Panc1 (cell line): ENCODE measurements at regions not wholly inside any gene's neighbourhood (a gene's known extent, or its start where the extent isn't known, plus 50 kb on each side); places are given as distances from the start of the nearest gene placed in this dataset.

Source experiments
- POLR2AphosphoS5 ChIP-seq: IDR thresholded peaks from 2 replicates; pipeline ENCODE4 v1.6.1; 2012; ENCODE audit warnings: mild to moderate bottlenecking, low read depth, low read length, moderate library complexity
- SIN3A ChIP-seq: IDR thresholded peaks from 2 replicates; pipeline ENCODE4 v1.6.1; 2012; ENCODE audit warnings: low read depth, mild to moderate bottlenecking, low read length, moderate library complexity, borderline replicate concordance; ENCODE audit not compliant: insufficient read depth
- TCF7L2 ChIP-seq: IDR thresholded peaks from 2 replicates; pipeline ENCODE4 v1.6.1; 2011; ENCODE audit warnings: mild to moderate bottlenecking, low read depth, low read length, inconsistent platforms
- TF ChIP-seq, protein P1 (sequence below): fragments of 450-650 bp; IDR thresholded peaks from 2 replicates; pipeline ENCODE4 v1.5.1; 2017; ENCODE audit warnings: mild to moderate bottlenecking
- TF ChIP-seq, protein P2 (sequence below), 2 experiments: IDR thresholded peaks; 2 replicates each; pipeline ENCODE4 v1.6.1; 2011 to 2012; ENCODE audit warnings: low read depth in 2 of 2, control low read depth in 1 of 2, low read length in 1 of 2, mild to moderate bottlenecking in 1 of 2, moderate library complexity in 1 of 2; ENCODE audit not compliant: insufficient read depth in 1 of 2

DNA sequence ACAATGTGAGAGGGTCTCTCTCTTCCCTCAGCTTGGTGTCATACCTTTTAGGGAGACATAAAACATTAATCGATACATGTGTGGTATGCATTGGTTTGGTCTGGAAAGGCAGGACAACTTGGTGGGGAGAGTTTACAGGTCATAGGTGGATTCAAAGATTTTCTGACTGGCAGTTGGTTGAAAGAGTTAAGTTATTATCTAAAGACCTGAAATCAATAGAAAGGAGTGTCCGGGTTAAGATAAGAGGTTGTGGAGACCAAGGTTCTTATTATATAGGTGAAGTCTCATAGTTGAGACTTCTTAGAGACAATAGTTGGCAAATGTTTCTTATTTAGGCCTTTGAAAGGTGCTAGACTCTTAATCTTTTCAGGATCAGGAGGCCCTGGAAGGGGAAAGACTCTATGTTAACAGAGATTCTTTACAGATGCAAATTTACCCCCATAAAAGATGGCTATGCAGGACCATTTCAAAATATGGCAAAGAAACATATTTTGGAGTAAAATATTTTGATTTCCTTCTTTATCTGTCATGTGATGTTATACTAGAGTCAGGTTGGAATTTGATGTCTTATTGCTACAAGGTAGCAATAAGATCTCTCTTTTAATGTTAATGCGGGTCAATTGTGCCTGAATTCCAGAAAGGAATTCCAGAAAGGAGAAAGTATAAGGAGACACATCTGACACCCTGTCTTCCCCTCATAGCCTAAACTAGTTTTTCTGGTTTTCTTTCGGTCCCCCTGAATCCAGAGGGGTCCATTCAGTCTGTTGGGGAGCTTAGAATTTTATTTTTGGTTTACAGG is 59.2 kb upstream of the RCBTB2 start:
- TF ChIP-seq POLR2AphosphoS5 (no peak), TCF7L2 (no peak), SIN3A (no peak)
- TF ChIP-seq, protein P1, sequence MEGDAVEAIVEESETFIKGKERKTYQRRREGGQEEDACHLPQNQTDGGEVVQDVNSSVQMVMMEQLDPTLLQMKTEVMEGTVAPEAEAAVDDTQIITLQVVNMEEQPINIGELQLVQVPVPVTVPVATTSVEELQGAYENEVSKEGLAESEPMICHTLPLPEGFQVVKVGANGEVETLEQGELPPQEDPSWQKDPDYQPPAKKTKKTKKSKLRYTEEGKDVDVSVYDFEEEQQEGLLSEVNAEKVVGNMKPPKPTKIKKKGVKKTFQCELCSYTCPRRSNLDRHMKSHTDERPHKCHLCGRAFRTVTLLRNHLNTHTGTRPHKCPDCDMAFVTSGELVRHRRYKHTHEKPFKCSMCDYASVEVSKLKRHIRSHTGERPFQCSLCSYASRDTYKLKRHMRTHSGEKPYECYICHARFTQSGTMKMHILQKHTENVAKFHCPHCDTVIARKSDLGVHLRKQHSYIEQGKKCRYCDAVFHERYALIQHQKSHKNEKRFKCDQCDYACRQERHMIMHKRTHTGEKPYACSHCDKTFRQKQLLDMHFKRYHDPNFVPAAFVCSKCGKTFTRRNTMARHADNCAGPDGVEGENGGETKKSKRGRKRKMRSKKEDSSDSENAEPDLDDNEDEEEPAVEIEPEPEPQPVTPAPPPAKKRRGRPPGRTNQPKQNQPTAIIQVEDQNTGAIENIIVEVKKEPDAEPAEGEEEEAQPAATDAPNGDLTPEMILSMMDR: no peak
- TF ChIP-seq, protein P2, sequence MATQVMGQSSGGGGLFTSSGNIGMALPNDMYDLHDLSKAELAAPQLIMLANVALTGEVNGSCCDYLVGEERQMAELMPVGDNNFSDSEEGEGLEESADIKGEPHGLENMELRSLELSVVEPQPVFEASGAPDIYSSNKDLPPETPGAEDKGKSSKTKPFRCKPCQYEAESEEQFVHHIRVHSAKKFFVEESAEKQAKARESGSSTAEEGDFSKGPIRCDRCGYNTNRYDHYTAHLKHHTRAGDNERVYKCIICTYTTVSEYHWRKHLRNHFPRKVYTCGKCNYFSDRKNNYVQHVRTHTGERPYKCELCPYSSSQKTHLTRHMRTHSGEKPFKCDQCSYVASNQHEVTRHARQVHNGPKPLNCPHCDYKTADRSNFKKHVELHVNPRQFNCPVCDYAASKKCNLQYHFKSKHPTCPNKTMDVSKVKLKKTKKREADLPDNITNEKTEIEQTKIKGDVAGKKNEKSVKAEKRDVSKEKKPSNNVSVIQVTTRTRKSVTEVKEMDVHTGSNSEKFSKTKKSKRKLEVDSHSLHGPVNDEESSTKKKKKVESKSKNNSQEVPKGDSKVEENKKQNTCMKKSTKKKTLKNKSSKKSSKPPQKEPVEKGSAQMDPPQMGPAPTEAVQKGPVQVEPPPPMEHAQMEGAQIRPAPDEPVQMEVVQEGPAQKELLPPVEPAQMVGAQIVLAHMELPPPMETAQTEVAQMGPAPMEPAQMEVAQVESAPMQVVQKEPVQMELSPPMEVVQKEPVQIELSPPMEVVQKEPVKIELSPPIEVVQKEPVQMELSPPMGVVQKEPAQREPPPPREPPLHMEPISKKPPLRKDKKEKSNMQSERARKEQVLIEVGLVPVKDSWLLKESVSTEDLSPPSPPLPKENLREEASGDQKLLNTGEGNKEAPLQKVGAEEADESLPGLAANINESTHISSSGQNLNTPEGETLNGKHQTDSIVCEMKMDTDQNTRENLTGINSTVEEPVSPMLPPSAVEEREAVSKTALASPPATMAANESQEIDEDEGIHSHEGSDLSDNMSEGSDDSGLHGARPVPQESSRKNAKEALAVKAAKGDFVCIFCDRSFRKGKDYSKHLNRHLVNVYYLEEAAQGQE (IDR thresholded peaks at IDR 0.05; ENCODE audit: insufficient read depth in 1 of 2, low read depth in 2 of 2, low read length in 1 of 2): no peak
